ENCODE measurements at regions not wholly inside any gene's neighbourhood (a gene's known extent, or its start where the extent isn't known, plus 50 kb on each side); places are given as distances from the start of the nearest gene placed in this dataset.

GRCh38 chr7:156432018-156432417 is 208.6 kb upstream of the RNF32 start:
- no peak for TF ChIP-seq CTCF (conservative IDR thresholded peaks at IDR 0.05 in 1 of 2, IDR thresholded peaks at IDR 0.05 in 1 of 2; ENCODE audit: low read depth in 1 of 2, low read length in 2 of 2)
- TF ChIP-seq EZH2 (IDR thresholded peaks at IDR 0.05; ENCODE audit: low read length, missing control alignments): no peak
